ENCODE measurements at regions not wholly inside any gene's neighbourhood (a gene's known extent, or its start where the extent isn't known, plus 50 kb on each side); places are given as distances from the start of the nearest gene placed in this dataset.

DNA sequence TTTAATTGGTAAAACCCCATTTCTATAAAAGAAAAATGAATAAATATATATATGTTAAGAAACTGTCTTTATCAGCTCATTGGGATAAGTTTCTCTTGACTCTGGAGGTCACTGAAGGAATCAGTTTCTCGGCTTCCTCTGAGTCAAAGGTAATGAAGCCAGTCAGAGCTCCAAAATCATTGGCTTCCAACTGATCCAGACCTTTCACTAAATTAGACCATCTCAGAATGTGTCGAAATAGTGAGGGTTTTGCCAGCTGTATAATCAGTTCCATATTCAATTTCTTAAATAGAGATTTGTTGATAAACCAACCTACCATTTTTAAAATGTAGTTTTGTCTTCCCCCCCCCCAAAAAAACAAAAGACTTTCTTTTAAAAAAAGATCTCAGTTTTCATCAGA is 60.5 kb upstream of the SRSF6 start (continued):
- TF ChIP-seq, protein P1, sequence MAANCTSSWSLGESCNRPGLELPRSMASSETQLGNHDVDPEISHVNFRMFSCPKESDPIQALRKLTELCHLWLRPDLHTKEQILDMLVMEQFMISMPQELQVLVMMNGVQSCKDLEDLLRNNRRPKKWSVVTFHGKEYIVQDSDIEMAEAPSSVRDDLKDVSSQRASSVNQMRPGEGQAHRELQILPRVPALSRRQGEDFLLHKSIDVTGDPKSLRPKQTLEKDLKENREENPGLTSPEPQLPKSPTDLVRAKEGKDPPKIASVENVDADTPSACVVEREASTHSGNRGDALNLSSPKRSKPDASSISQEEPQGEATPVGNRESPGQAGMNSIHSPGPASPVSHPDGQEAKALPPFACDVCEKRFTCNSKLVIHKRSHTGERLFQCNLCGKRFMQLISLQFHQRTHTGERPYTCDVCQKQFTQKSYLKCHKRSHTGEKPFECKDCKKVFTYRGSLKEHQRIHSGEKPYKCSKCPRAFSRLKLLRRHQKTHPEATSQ (CRISPR knock-in tag; IDR thresholded peaks at IDR 0.05; ENCODE audit: borderline replicate concordance), result no peak
- TF ChIP-seq FOXK1 (CRISPR knock-in tag; IDR thresholded peaks at IDR 0.05; ENCODE audit: borderline replicate concordance, low read depth) (no peak), KLF15 (CRISPR knock-in tag; IDR thresholded peaks at IDR 0.05; ENCODE audit: borderline replicate concordance) (no peak), IKZF4 (CRISPR knock-in tag; IDR thresholded peaks at IDR 0.05; ENCODE audit: borderline replicate concordance, low read depth, not compliant biosample characterization) (no peak), ZNF776 (CRISPR knock-in tag; IDR thresholded peaks at IDR 0.05) (no peak), ZNF777 (CRISPR knock-in tag; IDR thresholded peaks at IDR 0.05) (no peak), ZNF383 (CRISPR knock-in tag; IDR thresholded peaks at IDR 0.05; ENCODE audit: borderline replicate concordance) (no peak), U2AF1 (optimal IDR thresholded peaks at IDR 0.05; ENCODE audit: low read depth, low read length) (no peak)
- TF ChIP-seq, protein P2, sequence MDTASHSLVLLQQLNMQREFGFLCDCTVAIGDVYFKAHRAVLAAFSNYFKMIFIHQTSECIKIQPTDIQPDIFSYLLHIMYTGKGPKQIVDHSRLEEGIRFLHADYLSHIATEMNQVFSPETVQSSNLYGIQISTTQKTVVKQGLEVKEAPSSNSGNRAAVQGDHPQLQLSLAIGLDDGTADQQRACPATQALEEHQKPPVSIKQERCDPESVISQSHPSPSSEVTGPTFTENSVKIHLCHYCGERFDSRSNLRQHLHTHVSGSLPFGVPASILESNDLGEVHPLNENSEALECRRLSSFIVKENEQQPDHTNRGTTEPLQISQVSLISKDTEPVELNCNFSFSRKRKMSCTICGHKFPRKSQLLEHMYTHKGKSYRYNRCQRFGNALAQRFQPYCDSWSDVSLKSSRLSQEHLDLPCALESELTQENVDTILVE (CRISPR knock-in tag; IDR thresholded peaks at IDR 0.05), result no peak

DNA sequence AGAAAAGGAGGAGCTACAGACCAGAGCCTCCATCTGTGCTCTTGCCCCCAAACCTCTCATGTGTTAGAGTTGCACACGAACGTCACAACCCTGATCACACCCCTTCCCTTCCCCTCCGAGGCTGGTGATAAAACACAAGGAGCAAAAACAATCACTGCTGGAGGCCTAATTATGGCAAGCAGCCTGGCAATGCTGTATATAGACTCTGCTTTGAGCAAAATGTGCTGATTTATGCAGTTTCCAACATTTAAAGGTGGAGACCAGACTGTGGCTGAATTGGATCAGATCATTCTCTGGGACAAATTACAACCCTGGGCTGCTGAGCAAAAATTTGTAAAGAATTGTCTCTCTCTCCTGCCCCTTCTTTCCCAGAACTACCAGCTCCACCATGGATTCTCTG is 64.6 kb upstream of the SRSF6 start:
- in situ Hi-C loops (cut with HindIII; ENCODE audit: extremely low pct_ligation_motif_present, low pct_unique_long_range_greater_than_20kb), result no loop called here
- Histone ChIP-seq H3K9me3 (ENCODE audit: low read length) (no peaks in the 10 kb centered on the region), H3K4me2 (ENCODE audit: low read depth, low read length) (no peak overlapping the region), H3K4me3 (replicated peaks in 1 of 3; ENCODE audit: insufficient read depth in 1 of 3, low read depth in 2 of 3, low read length in 3 of 3) (no peak overlapping the region), H3K79me2 (ENCODE audit: insufficient read depth, low read length) (no peaks in the 10 kb centered on the region), H4K20me1 (ENCODE audit: insufficient read depth, low read length) (no peaks in the 10 kb centered on the region), H3K4me1 (ENCODE audit: insufficient read depth, low read length) (no peaks in the 10 kb centered on the region), H2AFZ (ENCODE audit: low read length) (no peak overlapping the region), H3K27ac (ENCODE audit: extremely low read length, insufficient read depth, low read length) (no peak overlapping the region), H3K9ac (ENCODE audit: insufficient read depth, low read depth, low read length) (no peak overlapping the region), H3K36me3 (replicated peaks in 1 of 2; ENCODE audit: control insufficient read depth in 1 of 2, insufficient read depth in 2 of 2, low read length in 2 of 2) (no peaks in the 10 kb centered on the region), H3K27me3 (ENCODE audit: control insufficient read depth in 1 of 2, insufficient read depth in 2 of 2, low read length in 2 of 2) (peaks cover 0 to 11% of the 10 kb centered on the region in 2 experiments; a peak in 4 of 5 replicates)
- ChIA-PET CTCF (ENCODE audit: low intra/inter-chr PET ratio, low total read pairs) (no interaction called here), POLR2A (no interaction called here)
- no peak for ATAC-seq
- FAIRE-seq, result no peak
- no peak for DNase-seq (ENCODE audit: low spot score)
- BruUV-seq (replicated peaks), result no TSS peak
- WGBS (ENCODE audit: low lambda C conversion rate), result 2% methylated on average over 3 of the region's 3 CpGs
- intact Hi-C loops (cut with micrococcal nuclease; ENCODE audit: unreplicated experiment), result no loop called here
- TF ChIP-seq NR2F2 (IDR thresholded peaks at IDR 0.05; ENCODE audit: borderline replicate concordance, low read depth) (no peak), PHF5A (CRISPR knock-in tag; IDR thresholded peaks at IDR 0.05; ENCODE audit: low read depth, unreplicated experiment) (no peak), MTA3 (CRISPR knock-in tag; IDR thresholded peaks at IDR 0.05) (no peak), HNRNPH1 (optimal IDR thresholded peaks at IDR 0.05; ENCODE audit: low read depth, low read length) (no peak), MAFK (conservative IDR thresholded peaks at IDR 0.05 in 1 of 2, IDR thresholded peaks at IDR 0.05 in 1 of 2; ENCODE audit: low read length in 2 of 2) (peak; percentile 83 to 87), TP53 (CRISPR knock-in tag; conservative IDR thresholded peaks at IDR 0.05) (no peak), SUZ12 (IDR thresholded peaks at IDR 0.05; ENCODE audit: low read depth, low read length) (no peak), MAFF (IDR thresholded peaks at IDR 0.05; ENCODE audit: low read depth, low read length) (peak; percentile 76), GTF3A (CRISPR knock-in tag; conservative IDR thresholded peaks at IDR 0.05) (no peak), NFE2L1 (CRISPR knock-in tag; IDR thresholded peaks at IDR 0.05; ENCODE audit: borderline replicate concordance) (no peak)
- TF ChIP-seq, protein P3, sequence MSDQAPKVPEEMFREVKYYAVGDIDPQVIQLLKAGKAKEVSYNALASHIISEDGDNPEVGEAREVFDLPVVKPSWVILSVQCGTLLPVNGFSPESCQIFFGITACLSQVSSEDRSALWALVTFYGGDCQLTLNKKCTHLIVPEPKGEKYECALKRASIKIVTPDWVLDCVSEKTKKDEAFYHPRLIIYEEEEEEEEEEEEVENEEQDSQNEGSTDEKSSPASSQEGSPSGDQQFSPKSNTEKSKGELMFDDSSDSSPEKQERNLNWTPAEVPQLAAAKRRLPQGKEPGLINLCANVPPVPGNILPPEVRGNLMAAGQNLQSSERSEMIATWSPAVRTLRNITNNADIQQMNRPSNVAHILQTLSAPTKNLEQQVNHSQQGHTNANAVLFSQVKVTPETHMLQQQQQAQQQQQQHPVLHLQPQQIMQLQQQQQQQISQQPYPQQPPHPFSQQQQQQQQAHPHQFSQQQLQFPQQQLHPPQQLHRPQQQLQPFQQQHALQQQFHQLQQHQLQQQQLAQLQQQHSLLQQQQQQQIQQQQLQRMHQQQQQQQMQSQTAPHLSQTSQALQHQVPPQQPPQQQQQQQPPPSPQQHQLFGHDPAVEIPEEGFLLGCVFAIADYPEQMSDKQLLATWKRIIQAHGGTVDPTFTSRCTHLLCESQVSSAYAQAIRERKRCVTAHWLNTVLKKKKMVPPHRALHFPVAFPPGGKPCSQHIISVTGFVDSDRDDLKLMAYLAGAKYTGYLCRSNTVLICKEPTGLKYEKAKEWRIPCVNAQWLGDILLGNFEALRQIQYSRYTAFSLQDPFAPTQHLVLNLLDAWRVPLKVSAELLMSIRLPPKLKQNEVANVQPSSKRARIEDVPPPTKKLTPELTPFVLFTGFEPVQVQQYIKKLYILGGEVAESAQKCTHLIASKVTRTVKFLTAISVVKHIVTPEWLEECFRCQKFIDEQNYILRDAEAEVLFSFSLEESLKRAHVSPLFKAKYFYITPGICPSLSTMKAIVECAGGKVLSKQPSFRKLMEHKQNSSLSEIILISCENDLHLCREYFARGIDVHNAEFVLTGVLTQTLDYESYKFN (CRISPR knock-in tag; conservative IDR thresholded peaks at IDR 0.05), result no peak

All from HepG2 (cell line).